Ecto neural progenitor cell (in vitro differentiated cells): ENCODE measurements at regions not wholly inside any gene's neighbourhood (a gene's known extent, or its start where the extent isn't known, plus 50 kb on each side); places are given as distances from the start of the nearest gene placed in this dataset.

Source experiments
- DNase-seq: peaks from one replicate; pipeline ENCODE4 v3.0.0-alpha.2; 2018; ENCODE audit warnings: low spot score

DNA sequence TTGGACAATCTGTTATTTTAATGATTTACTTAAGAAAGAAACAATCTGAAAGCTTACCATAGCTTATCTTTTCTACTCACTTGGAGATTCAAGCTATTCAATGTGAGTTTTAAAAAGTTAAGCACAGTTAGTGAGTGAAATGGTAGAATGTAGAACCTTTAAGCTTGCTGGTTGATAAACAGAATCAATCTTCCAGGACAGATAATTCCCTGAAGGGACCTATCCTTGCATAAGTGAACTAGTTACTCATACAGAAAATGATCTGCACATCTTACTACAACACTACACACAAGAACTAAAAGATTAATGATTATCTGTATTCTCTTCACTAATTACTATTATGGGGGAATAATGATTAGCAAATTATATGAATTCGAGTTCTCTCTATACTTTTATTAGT, 165.6 kb downstream of the PALM2AKAP2 start:
- no peak for DNase-seq

DNA sequence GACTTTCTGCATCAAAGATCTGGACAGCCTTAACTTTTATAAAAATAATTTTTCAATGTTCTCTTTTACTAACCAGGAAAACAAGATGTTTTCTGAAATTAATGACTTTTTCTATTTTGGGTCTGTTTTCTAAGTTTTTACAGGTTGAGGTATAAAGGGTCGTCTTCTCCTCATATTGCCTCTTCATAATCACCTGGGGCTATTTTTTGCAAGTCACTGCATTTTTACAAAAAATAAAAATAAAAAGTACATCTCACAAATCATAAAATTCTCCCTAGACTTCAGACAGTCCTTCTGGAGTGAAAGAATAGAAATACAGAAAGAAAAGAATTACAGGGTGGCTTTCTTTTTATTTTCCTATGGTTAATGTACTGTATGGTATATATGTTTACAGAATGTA, 168.5 kb downstream of the PALM2AKAP2 start:
- no peak for DNase-seq

DNA sequence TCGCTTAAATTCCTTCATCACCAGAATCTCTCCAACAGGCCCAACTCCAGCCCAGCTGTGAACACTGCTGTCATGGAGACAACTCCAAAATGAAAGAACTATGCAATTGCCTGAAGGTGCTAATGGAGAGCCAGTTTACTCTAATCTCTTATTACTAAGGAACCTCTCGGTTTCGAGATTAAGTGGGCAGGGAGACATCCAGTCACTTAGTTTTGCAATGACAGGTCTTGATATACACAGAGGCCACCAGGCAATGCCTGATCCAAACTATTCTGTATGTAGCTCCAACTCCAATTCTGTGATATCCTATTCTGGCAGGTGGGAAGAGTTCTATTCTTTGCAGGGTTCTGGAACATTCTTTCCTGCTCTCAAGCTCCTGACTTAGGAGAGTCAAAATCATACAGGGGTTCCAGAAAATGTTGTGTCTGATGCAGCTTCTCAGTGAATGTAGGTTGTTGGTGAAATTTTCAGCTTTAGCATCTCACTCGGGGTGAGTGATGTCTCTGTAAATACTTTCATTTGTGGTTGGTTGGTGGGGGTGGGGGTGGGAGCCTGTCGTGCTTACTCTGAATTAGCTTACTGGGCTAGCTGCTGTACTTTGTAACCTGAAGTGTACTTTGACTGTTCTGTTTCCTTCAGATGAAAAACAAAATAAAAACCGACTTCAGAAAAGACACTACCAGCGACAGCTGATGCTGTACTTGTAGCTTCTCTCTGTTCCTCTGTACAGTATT, 170.9 kb downstream of the PALM2AKAP2 start:
- peak; percentile 17 for DNase-seq

DNA sequence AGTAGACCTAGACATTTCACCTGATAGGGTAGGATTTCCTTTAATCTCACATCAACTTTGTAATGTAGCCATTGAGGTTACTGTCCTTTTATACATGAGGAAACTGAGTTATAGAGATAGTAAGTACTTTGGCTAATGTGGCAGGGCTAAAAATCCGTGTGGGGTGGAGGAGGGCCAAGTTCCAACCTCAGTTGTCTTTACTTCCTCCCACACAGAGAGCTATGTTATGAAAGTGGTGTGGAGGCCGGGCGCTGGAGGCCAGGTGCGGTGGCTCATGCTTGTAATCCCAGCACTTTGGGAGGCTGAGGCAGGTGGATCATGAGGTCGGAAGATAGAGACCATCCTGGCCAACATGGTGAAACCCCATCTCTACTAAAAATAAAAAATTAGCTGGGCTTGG, 173.3 kb downstream of the PALM2AKAP2 start:
- no peak for DNase-seq

DNA sequence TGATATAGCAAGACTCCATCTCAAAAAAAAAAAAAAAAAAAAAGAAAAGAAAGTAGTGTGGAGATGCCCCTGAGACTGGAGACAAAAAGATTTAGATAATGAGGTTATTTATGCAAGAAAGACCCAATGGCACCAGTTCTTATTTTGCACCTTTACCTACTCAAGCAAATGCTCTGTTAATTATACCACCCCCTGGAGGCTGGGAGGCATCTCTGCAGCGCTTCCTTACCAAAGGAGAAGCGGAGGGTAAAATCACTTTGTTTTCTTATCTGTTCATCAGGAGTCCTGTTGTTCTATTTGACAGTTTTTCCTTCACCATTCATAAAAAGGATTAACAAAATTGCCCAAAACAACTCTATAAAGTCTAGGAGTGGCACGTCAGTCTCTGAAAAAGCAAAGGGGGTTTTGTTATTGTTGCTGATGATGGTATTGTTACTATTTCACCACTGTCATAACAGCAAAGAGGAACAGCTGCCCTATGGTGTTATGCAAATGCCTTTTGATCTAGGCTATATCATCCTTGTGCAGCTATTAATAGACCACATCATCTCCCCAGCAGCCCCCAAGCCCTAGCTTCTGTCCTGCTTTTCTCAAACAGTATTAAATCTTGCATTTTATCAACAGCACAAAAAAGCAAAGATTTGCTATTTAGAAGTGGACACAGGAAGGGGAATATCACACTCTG, 174.0 kb downstream of the PALM2AKAP2 start:
- DNase-seq: no peak

DNA sequence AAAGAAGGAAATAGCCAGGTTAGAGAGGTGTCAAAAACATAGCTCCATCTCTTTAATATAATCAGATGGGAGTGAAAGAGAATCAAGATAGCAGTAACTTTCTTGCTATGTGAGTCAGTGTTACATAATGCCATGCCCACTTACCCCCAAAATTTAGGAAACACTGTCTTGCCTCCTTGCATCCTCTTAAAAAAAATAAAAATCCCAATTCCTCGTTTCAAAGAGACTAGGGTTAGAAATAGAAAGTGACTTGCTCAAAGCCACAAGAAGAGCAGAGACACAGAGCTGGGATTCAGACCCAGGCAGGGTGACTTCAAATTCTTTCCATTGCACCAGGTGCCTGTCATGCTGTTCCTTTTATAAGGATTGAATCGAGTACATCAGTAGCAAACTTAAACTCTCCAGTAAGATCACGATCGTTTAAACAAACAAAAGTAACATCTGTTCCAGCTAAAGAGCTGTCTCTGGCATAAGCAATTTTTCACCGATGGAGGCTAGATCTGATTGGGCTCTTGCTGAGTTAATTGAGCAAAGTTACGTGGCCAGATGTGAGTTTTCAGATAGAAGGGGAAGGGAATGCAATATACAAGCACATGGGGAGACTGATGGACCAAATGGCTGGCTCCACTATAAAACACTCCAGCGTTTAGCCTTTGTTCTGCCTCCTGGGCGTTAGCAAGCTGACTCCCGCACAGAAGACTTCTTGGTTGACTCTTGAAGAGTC, 176.9 kb downstream of the PALM2AKAP2 start:
- DNase-seq: peak; percentile 35

DNA sequence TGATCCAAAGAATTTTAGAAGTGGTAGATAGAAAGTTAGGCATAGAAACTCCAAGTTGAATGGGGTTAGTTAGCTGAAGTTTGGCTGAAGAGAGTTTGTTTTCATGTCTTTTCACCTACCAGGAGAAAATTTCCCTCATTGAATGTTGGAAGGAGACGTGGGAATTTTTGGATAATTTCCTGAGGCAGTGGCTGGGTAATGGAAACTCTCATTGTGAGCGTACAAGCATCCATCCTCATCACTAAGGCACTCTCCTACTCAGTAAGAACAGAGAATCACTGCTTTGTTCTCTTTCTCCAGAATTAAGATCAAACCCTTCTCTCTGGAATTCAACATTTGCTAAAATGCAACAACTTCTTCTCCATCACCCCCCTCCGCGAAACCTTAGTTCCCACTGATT, 179.7 kb downstream of the PALM2AKAP2 start:
- no peak for DNase-seq

DNA sequence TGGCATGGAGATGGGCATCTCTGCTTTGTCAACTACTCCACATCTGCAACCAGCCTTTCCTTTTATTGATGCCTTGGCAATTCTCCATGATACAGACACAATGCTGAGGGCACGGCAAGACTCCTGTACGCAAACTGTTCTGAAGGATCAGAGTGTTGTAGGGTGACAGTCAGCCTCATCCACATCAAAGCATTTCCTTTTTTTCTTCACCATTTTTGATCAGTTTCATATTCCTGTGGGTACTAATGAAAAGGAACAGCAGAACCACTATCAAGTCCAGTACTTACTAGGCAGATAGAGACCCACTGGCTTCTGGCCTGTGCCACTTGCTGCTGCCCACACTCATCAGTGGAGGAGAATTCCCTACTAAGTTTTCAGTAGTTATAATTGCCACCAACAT, 181.6 kb downstream of the PALM2AKAP2 start:
- DNase-seq: no peak

DNA sequence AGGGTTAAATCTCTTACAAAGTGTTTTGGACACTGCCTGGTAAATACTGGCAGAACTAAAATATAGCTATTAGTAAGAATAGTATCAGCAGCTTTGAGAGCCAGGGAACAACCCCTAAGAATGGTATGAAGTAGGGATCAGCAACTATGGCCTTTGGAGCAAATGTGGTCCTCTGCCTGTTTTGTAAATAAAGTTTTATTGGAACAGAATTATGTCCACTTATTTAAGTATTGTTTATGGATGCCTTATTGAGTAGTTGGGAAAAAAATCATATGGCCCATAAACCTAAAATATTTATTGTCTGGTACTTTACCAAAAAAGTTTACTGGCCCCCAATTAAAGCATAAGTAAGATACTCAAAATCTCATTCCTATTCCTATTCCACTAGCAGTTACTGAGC, 182.2 kb downstream of the PALM2AKAP2 start:
- no peak for DNase-seq

DNA sequence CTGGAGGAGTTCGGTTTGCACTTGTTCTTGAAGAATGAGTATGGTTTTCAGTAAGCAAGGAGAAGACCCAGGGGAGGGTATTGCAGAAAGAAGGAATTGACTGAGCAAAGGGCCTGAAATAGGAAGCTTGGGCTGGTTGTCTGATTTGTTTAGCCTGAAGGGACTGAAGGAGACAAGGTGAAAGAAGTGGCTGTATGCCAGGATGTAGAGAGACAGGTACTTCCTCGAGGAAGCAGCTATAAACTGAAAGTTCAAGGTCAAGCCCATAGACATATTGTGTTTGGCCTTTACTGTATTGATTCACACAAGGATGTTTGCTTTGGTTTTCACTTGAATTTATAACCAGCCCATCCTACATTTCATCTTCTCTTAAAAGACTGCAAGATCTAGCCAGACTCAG, 183.1 kb downstream of the PALM2AKAP2 start:
- no peak for DNase-seq

DNA sequence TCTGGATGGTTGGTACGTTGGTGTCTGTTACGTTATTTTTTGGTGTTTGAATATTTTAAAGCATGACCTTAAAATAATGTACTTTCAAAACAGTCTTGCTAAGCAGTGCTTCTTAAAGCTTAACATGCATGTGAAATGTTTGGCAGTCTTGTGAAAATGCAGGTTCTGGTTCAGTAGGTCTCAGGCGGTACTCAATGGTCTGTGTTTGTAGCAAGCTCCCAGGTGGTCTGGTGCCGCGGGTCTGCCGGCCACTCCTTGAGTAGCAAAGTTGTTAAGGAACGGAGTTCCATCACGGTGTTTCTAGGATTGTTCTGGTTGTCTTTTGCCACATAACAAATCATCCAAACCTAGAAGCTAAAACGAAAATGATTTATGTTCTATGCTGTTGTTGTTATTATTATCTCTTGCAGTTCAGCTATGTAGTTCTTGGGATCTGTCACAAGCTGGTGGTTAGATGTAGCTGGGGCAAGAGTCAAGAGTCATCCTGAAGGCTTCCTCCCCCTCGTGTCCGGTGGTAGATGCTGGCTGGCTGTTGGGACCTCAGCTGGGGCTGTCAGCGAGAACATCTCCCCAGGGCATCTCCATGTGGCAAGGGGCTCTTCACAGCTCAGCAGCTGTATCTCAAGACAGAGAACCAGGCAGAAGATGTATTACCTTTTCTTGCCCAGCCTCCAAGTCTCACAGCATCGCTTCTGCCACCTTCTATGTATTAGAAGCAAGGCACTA, 186.8 kb downstream of the PALM2AKAP2 start:
- no peak for DNase-seq

DNA sequence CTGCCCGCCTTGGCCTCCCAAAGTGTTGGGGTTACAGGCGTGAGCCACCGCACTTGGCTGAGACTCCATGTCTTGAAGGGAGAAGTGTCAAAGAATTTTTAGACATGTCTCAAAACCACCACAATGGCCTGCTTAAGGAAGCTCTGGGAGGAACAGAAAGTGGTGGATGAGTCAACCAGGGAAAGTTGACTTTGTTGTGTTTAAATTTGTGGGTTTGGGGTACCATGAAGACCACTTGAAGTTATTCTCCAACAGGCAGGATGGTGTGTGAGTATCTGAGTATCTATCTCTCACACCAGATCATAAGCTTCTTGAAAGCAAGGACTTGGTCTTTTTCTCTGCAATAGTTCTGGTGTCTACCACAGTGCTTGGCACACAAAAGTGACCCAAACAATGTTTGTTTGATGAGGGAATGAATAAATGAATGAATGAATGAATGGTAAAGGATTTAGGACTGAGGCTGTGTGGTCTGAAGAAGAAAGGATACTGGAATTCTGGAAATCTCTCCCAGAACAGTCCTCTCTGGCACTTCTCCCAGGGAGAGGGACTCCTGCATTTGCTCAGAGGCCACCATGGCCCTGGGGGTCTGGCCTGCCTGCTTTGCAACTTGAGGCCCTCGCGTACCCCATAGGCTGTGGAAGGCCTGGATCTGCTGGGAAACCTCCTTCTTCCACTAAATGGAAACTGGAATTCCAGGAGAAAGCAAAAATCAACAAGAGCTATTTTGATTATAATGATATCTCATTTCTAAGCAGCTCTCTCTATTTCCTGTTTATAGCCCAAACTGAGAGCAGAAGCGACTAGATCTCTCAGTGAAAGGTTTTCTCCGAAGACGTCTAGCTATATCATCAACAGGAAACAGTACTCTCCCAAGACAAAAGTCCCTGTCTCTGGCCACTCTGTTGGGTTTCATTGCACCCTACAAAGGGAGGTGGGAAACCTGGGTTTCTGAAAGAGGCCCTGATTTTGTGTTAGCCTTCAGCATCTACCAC, 187.9 kb downstream of the PALM2AKAP2 start:
- no peak for DNase-seq

DNA sequence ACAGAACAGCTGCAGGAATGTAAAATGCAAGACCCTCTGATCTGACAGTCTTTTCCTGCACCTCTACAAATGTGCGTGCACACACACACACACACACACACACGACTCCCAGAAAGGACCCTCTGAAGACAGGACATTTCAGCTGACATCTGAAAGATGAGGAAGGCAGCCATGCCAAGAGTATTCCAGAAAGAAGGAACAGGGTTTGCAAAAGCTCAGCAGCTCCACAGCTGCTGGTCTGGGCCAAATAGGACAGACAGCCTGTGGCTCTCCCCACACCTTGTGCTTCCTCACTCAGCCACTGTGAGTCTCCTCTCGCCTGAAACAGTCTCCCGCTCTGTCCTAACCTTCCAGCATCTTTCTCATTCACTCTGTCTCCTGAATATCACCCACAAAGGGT, 189.0 kb downstream of the PALM2AKAP2 start:
- peak; percentile 49 for DNase-seq

DNA sequence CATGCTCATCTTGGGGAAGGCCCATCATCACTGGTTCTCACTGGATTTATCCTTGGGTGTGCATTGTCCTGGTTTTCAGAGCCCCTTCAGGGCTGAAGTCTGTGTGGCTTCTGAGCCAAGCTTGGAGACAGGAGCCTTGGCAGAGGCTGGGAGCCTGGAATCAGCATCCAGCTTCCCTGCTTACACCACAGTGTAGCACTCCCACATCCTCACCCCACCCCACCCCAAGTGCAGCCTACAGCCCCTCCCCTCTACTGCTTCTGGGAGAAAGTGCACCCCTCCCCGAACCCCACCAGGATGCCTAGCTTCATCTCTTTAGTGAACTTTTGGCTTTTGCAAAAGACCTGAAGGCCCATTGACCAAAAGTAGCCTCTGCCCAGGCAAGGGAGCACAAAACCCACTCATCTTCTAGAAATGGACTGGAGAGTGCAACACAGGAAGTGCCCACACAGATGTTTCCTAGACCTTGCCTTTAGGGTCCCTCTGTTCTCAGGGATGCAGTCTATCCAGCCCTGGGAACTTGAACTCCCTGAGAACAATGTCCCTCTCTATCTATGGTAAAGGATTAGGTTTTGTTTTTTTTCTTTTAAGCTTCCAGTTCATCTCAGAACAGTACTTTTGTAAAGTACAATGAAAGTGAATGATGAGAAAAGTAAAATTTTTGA, 189.7 kb downstream of the PALM2AKAP2 start:
- DNase-seq: no peak

DNA sequence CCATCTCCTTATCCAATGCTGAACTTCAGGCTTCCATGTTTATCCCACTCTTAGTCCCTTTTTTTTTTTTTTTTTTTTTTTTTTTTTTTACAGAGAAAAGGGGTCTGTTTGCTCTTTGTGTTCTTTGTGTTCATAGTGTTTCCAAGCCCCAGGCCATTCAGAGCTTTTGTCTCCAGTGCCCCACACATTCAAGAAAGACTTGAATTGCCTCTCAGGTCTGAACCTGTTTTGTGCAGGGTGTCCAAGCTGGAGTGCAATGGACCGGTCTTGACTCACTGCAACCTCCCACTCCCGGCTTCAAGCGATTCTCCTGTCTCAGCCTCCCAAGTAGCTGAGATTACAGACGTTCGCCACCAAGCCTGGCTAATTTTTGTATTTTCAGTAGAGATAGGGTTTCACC, 191.2 kb downstream of the PALM2AKAP2 start:
- DNase-seq: no peak

DNA sequence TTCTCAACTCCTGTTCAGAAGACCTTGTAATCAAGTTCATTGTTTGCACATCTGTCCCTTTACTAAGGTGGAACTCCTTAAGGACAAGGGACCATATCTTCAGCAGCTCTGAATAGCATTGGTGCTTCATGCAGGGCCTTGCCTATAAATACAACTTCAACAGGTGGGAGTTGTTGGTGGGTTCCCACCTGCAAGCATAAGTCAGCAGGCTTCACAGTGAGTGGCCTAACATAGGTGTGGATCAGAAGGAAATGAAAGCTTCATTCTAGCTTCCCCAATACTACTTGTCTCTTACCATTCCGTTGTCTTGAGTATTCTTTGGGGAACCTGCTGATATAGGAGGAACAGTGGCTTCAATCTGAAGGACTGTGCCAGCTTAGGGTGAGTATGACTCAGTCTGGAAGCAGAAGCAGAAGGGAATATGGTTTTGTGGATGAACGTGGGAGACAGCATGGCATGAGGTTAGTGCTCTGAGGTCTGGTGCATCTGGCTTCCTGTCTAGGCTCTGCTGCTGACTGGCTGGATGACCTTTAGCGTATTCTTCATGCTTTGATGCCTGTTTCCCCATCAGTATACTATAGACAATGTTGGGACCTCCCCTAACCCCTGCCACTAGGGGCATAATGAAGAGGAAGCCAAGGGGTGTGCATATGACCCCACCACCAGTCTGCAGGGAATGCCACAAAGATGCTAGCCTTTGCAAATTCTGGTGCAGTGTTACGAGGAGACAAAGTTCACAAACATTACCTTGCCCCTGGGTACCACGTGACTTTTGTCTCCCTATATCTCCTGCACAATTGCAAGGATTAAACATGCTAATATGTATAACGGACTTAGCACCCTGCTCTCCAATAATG, 192.3 kb downstream of the PALM2AKAP2 start:
- DNase-seq: peak; percentile 32

DNA sequence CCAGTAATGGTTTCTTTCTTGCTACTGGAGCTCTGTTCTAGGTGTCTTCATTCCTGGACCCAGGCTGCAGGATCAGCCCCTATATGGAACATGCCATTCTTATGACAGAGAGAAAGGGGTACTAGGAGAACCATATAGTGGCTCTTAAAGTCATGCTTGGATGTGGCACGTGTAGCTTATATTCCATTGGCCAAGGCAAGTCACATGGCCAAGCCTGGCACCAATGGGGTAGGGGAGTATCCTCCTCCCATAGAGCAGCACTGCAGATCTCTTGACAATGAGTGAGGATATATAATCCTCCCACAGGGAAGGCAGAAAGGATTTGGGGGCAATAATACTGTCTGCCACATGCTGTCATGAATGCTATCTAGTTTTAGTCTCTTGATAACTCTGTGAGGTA, 193.3 kb downstream of the PALM2AKAP2 start:
- no peak for DNase-seq

DNA sequence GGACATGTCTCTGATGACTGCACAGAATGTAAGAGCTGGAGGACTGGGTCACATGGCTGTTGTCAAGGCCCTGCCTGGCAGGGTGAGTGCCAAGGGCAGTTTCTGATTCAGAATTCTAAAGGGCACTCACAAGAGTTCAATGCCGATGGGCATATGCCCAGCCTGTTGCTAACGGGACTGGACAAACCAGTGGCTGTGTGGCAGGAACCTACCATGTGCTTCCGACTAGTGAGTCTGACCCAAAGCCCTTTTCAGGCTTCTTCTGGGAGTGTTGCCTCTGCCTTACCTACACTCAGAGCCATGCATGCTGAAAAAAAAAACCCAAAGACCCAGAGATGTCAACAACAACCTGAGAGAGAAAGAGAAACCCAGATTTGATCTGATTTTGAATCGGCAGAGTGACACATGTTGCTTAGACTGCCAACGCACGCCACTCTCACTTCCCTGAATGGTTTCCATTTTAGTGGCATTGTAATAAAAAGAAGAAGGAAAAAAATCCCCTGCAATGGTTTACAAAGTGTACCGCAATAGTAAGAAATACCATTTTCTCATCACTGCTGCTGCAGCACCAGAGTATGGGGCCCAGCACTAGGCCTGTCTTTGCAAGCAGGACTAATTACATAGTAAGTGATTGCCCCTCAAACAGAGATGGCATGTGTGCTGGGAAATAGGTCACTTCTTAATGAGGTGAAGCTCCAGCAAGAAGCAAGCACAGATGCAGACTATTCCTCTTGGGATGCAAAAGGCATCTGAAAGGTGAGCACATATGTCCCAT, 194.3 kb downstream of the PALM2AKAP2 start:
- no peak for DNase-seq

DNA sequence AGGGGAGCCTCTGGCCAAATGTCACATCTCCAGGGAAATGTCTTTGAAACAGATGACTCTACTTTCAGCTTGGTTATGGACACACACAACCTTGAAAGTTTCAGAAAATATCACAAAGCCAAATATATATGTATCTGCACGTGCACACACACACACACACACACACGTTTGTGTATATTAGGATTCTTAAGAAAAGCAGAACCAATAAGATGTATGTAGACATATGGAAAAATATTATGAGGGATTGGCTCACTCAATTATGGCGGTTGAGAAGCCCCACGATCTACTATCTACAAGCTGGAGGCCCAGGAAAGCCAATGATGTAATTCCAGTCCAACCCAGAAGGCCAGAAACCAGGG, 194.9 kb downstream of the PALM2AKAP2 start:
- peak; percentile 8 for DNase-seq
